ENCODE measurements at regions not wholly inside any gene's neighbourhood (a gene's known extent, or its start where the extent isn't known, plus 50 kb on each side); places are given as distances from the start of the nearest gene placed in this dataset.

GRCh38 chr12:118714500-118714899, 266.8 kb upstream of the SRRM4 start:
- TF ChIP-seq, protein P1, sequence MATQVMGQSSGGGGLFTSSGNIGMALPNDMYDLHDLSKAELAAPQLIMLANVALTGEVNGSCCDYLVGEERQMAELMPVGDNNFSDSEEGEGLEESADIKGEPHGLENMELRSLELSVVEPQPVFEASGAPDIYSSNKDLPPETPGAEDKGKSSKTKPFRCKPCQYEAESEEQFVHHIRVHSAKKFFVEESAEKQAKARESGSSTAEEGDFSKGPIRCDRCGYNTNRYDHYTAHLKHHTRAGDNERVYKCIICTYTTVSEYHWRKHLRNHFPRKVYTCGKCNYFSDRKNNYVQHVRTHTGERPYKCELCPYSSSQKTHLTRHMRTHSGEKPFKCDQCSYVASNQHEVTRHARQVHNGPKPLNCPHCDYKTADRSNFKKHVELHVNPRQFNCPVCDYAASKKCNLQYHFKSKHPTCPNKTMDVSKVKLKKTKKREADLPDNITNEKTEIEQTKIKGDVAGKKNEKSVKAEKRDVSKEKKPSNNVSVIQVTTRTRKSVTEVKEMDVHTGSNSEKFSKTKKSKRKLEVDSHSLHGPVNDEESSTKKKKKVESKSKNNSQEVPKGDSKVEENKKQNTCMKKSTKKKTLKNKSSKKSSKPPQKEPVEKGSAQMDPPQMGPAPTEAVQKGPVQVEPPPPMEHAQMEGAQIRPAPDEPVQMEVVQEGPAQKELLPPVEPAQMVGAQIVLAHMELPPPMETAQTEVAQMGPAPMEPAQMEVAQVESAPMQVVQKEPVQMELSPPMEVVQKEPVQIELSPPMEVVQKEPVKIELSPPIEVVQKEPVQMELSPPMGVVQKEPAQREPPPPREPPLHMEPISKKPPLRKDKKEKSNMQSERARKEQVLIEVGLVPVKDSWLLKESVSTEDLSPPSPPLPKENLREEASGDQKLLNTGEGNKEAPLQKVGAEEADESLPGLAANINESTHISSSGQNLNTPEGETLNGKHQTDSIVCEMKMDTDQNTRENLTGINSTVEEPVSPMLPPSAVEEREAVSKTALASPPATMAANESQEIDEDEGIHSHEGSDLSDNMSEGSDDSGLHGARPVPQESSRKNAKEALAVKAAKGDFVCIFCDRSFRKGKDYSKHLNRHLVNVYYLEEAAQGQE (IDR thresholded peaks at IDR 0.05; ENCODE audit: insufficient read depth in 1 of 2, low read depth in 2 of 2, low read length in 2 of 2), result no peak
- no peak for TF ChIP-seq TAF1 (IDR thresholded peaks at IDR 0.05; ENCODE audit: borderline replicate concordance, insufficient read depth, low read length)
- TF ChIP-seq FOXP2 (optimal IDR thresholded peaks at IDR 0.05; ENCODE audit: borderline replicate concordance, extremely low read depth, extremely low read length, insufficient read depth), result no peak
- TF ChIP-seq POLR2AphosphoS5 (IDR thresholded peaks at IDR 0.05; ENCODE audit: low read depth, low read length), result no peak
- no peak for TF ChIP-seq SIN3A (IDR thresholded peaks at IDR 0.05; ENCODE audit: borderline replicate concordance, insufficient read depth, low read length)

- TF ChIP-seq POLR2AphosphoS5 (IDR thresholded peaks at IDR 0.05; ENCODE audit: low read depth, low read length) (no peak), FOXP2 (optimal IDR thresholded peaks at IDR 0.05; ENCODE audit: borderline replicate concordance, extremely low read depth, extremely low read length, insufficient read depth) (no peak), SIN3A (IDR thresholded peaks at IDR 0.05; ENCODE audit: borderline replicate concordance, insufficient read depth, low read length) (no peak), TAF1 (IDR thresholded peaks at IDR 0.05; ENCODE audit: borderline replicate concordance, insufficient read depth, low read length) (no peak)
- TF ChIP-seq, protein P1 (IDR thresholded peaks at IDR 0.05; ENCODE audit: insufficient read depth in 1 of 2, low read depth in 2 of 2, low read length in 2 of 2), result no peak
Measured at GRCh38 chr12:118715647-118716046, 265.7 kb upstream of the SRRM4 start.

GRCh38 chr12:118727196-118727978, 254.0 kb upstream of the SRRM4 start:
- no peak for TF ChIP-seq POLR2AphosphoS5 (IDR thresholded peaks at IDR 0.05; ENCODE audit: low read depth, low read length)
- TF ChIP-seq, protein P1 (IDR thresholded peaks at IDR 0.05; ENCODE audit: insufficient read depth in 1 of 2, low read depth in 2 of 2, low read length in 2 of 2), result no peak
- TF ChIP-seq TAF1 (IDR thresholded peaks at IDR 0.05; ENCODE audit: borderline replicate concordance, insufficient read depth, low read length), result no peak
- no peak for TF ChIP-seq FOXP2 (optimal IDR thresholded peaks at IDR 0.05; ENCODE audit: borderline replicate concordance, extremely low read depth, extremely low read length, insufficient read depth)
- TF ChIP-seq SIN3A (IDR thresholded peaks at IDR 0.05; ENCODE audit: borderline replicate concordance, insufficient read depth, low read length), result no peak

- TF ChIP-seq SIN3A (IDR thresholded peaks at IDR 0.05; ENCODE audit: borderline replicate concordance, insufficient read depth, low read length), result no peak
- TF ChIP-seq, protein P1 (IDR thresholded peaks at IDR 0.05; ENCODE audit: insufficient read depth in 1 of 2, low read depth in 2 of 2, low read length in 2 of 2), result no peak
- no peak for TF ChIP-seq TAF1 (IDR thresholded peaks at IDR 0.05; ENCODE audit: borderline replicate concordance, insufficient read depth, low read length)
- TF ChIP-seq POLR2AphosphoS5 (IDR thresholded peaks at IDR 0.05; ENCODE audit: low read depth, low read length), result no peak
- TF ChIP-seq FOXP2 (optimal IDR thresholded peaks at IDR 0.05; ENCODE audit: borderline replicate concordance, extremely low read depth, extremely low read length, insufficient read depth), result no peak
Measured at GRCh38 chr12:118727979-118728366, 253.4 kb upstream of the SRRM4 start.
